ENCODE measurements at regions not wholly inside any gene's neighbourhood (a gene's known extent, or its start where the extent isn't known, plus 50 kb on each side); places are given as distances from the start of the nearest gene placed in this dataset.

DNA sequence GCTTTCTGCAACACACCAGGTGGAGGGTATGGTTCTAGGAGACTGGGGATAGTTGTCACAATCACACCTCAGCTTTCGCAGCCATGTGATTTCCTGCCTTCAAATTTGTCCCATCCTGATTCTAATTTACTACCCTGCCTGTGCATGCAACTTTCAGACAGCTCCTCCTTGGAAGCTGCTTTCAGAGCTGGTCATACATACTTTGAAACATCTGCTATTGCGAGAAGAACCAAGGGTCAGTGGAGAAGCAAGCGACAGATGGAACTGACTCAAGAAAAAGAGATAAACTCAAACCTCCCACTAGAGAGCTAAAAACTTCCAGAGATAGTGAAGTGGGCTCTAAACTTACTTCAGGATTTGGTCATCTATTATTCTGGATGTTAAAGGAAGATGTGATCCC, 381.7 kb upstream of the FGF13 start:
- Histone ChIP-seq H3K36me3 (ENCODE audit: control insufficient read depth, insufficient read depth, low read length) (no peaks in the 10 kb centered on the region), H3K27ac (ENCODE audit: low read length) (no peak overlapping the region), H3K4me1 (ENCODE audit: control insufficient read depth, insufficient read depth, low read length) (no peaks in the 10 kb centered on the region), H3K27me3 (ENCODE audit: control insufficient read depth, insufficient read depth, low read length) (no peaks in the 10 kb centered on the region), H3K4me3 (ENCODE audit: low read length) (no peak overlapping the region), H3K9me3 (ENCODE audit: control insufficient read depth, low read depth, low read length) (no peaks in the 10 kb centered on the region)
- no CpG with 5 or more reads among the region's 3 CpGs for WGBS (ENCODE audit: insufficient coverage, low lambda C conversion rate)
- no peak for DNase-seq

DNA sequence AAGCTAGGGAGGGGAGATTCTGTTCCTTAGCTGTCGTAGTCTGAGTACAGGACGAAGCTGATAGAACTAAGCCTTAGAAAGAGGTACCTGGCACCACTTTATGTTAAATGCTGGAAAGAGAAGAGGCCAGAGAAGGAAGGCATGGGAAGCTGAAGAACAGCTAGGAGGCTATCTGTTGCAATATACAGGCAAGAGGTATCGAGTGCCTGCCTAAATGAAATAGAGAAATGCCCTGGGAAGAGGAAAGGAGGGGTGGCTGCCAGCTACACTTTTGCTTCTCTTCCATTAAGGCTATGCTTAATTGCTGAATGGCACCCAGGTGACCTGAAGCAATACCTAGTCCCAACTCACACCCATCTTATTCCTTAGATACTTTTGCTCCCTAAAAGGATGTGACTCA, 380.4 kb upstream of the FGF13 start:
- no CpG with 5 or more reads among the region's 3 CpGs for WGBS (ENCODE audit: insufficient coverage, low lambda C conversion rate)
- Histone ChIP-seq H3K27ac (ENCODE audit: low read length) (no peak overlapping the region), H3K36me3 (ENCODE audit: control insufficient read depth, insufficient read depth, low read length) (no peaks in the 10 kb centered on the region), H3K27me3 (ENCODE audit: control insufficient read depth, insufficient read depth, low read length) (no peaks in the 10 kb centered on the region), H3K4me3 (ENCODE audit: low read length) (no peak overlapping the region), H3K9me3 (ENCODE audit: control insufficient read depth, low read depth, low read length) (no peaks in the 10 kb centered on the region), H3K4me1 (ENCODE audit: control insufficient read depth, insufficient read depth, low read length) (no peaks in the 10 kb centered on the region)
- no peak for DNase-seq

DNA sequence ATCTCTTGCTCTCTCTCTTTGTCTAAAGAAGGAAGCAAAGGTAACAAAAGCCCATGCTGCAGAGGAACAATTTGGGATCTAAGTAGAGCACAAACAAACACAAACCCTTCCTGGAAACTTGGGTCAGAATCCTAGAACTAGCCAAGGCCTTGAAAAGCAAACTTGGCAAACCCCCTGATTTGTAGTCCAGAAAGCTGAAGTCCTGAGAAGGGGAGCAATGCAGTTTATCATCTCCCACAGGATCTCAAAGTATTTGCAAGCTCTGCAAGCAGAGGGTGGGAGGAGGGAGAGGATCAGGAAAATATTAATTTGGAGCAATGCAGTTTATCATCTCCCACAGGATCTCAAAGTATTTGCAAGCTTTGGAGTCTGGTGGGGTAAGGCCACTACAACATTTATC, 379.5 kb upstream of the FGF13 start:
- H3K27me3 ChIP-seq (ENCODE audit: control insufficient read depth, insufficient read depth, low read length), result no peaks in the 10 kb centered on the region
- no peaks in the 10 kb centered on the region for H3K9me3 ChIP-seq (ENCODE audit: control insufficient read depth, low read depth, low read length)
- no peaks in the 10 kb centered on the region for H3K36me3 ChIP-seq (ENCODE audit: control insufficient read depth, insufficient read depth, low read length)
- no peak overlapping the region for H3K4me3 ChIP-seq (ENCODE audit: low read length)
- no peak for DNase-seq
- H3K4me1 ChIP-seq (ENCODE audit: control insufficient read depth, insufficient read depth, low read length), result no peaks in the 10 kb centered on the region
- no peak overlapping the region for H3K27ac ChIP-seq (ENCODE audit: low read length)

DNA sequence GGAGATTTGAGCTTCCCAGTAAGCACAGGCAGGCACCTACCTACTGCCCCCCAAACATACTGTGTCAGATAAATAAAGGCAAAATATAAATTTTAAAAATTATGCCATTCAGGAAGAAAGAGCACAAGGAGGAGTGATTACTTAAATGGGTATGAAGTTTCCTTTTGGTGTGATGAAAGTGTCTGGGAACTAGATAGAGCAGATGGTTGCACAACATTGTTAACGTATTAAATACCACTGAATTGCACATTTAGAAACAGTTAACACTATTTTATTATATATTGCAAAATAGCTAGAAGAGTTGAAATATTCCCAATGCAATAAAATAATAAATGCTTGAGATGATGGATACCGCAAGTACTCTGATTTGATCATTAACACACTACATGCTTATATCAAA, 374.7 kb upstream of the FGF13 start:
- H3K27me3 ChIP-seq (ENCODE audit: control insufficient read depth, insufficient read depth, low read length), result no peaks in the 10 kb centered on the region
- no peaks in the 10 kb centered on the region for H3K4me1 ChIP-seq (ENCODE audit: control insufficient read depth, insufficient read depth, low read length)
- DNase-seq, result no peak
- no peak overlapping the region for H3K27ac ChIP-seq (ENCODE audit: low read length)
- WGBS (ENCODE audit: insufficient coverage, low lambda C conversion rate), result no CpG with 5 or more reads among the region's 2 CpGs
- H3K4me3 ChIP-seq (ENCODE audit: low read length), result no peak overlapping the region
- H3K36me3 ChIP-seq (ENCODE audit: control insufficient read depth, insufficient read depth, low read length), result no peaks in the 10 kb centered on the region
- no peaks in the 10 kb centered on the region for H3K9me3 ChIP-seq (ENCODE audit: control insufficient read depth, low read depth, low read length)

DNA sequence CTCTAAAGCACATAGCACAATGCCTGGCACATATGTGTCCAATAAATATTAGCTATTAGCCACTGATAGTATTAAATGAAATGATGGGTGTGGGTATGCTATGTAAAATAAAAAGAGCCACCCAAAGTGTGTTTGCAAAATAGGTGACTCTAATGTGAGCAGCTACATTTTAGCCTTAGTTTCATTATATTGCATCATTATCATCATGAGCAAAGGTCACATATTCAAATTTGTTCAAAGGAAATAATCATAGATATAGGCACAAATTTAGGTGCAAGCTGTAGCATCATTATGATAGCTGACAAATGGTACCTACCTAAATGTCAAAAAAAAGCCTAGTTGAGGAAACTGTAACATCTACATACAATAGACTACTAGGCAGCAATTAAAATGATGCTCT, 373.9 kb upstream of the FGF13 start:
- Histone ChIP-seq H3K9me3 (ENCODE audit: control insufficient read depth, low read depth, low read length) (no peaks in the 10 kb centered on the region), H3K27ac (ENCODE audit: low read length) (no peak overlapping the region), H3K4me3 (ENCODE audit: low read length) (no peak overlapping the region), H3K27me3 (ENCODE audit: control insufficient read depth, insufficient read depth, low read length) (no peaks in the 10 kb centered on the region), H3K36me3 (ENCODE audit: control insufficient read depth, insufficient read depth, low read length) (no peaks in the 10 kb centered on the region), H3K4me1 (ENCODE audit: control insufficient read depth, insufficient read depth, low read length) (no peaks in the 10 kb centered on the region)
- DNase-seq, result no peak

DNA sequence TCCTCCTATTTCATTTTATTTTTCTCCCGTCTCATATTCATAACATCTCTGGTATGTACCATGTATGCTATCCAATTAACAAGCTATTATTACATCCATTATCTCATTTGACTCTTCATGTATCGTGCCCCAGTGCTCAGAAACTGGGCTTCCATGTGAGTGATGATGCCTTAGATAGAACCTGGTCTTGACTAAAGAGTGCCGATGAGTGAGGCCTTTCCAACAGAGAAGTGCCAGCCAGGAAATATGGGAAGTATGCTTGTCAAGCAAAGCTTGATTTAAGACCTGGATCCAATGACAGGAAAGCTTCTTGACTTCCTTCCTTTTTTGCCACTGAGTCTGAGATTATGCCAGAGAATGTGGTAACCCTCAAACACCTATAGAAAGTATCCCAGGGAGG, 371.7 kb upstream of the FGF13 start:
- H3K27ac ChIP-seq (ENCODE audit: low read length), result no peak overlapping the region
- H3K4me3 ChIP-seq (ENCODE audit: low read length), result no peak overlapping the region
- no peaks in the 10 kb centered on the region for H3K9me3 ChIP-seq (ENCODE audit: control insufficient read depth, low read depth, low read length)
- H3K4me1 ChIP-seq (ENCODE audit: control insufficient read depth, insufficient read depth, low read length), result no peaks in the 10 kb centered on the region
- 100% methylated on average over 1 of the region's 3 CpGs for WGBS (ENCODE audit: insufficient coverage, low lambda C conversion rate)
- no peaks in the 10 kb centered on the region for H3K36me3 ChIP-seq (ENCODE audit: control insufficient read depth, insufficient read depth, low read length)
- DNase-seq, result no peak
- H3K27me3 ChIP-seq (ENCODE audit: control insufficient read depth, insufficient read depth, low read length), result no peaks in the 10 kb centered on the region

DNA sequence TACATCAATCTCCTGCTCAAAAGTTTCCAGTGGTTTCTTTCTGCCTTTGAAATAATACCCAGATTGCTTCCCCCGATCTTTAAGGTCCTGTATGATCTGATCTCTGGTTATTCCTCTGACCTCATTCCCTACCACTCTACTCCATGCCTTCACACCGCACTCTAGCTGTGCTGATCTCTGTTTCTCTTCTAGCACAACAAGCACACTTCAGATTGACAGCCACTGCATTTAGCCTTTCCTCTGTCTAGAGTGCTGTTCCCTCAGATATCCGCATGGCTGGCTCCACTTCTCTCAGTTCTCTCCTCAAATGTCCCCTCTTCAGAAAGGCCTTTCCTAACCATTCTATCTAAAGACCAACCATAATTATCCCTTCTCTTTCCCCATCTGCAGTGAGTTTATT, 370.4 kb upstream of the FGF13 start:
- H3K27me3 ChIP-seq (ENCODE audit: control insufficient read depth, insufficient read depth, low read length), result no peaks in the 10 kb centered on the region
- H3K4me3 ChIP-seq (ENCODE audit: low read length), result no peak overlapping the region
- H3K36me3 ChIP-seq (ENCODE audit: control insufficient read depth, insufficient read depth, low read length), result no peaks in the 10 kb centered on the region
- no peaks in the 10 kb centered on the region for H3K4me1 ChIP-seq (ENCODE audit: control insufficient read depth, insufficient read depth, low read length)
- no peaks in the 10 kb centered on the region for H3K9me3 ChIP-seq (ENCODE audit: control insufficient read depth, low read depth, low read length)
- no CpG with 5 or more reads among the region's 3 CpGs for WGBS (ENCODE audit: insufficient coverage, low lambda C conversion rate)
- no peak for DNase-seq
- H3K27ac ChIP-seq (ENCODE audit: low read length), result no peak overlapping the region

DNA sequence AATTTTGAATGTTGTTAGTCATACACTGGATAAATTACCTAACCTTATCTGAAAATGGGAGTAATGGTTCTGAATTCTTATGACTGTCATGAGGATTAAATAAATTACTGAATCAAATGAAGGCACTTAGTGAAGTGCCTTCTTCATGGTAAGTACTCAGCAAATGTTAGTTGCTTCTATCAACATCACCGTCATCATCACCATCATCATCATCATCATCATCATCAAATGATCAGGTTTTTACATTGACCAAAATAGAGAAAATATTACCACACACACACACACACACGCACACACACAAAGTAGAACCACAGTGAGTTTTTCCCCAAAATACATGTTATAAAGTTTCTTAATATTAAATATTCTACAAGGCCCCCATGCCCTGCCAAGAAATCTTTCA, 368.3 kb upstream of the FGF13 start:
- no CpG with 5 or more reads among the region's 2 CpGs for WGBS (ENCODE audit: insufficient coverage, low lambda C conversion rate)
- Histone ChIP-seq H3K36me3 (ENCODE audit: control insufficient read depth, insufficient read depth, low read length) (no peaks in the 10 kb centered on the region), H3K4me1 (ENCODE audit: control insufficient read depth, insufficient read depth, low read length) (no peaks in the 10 kb centered on the region), H3K27me3 (ENCODE audit: control insufficient read depth, insufficient read depth, low read length) (no peaks in the 10 kb centered on the region), H3K9me3 (ENCODE audit: control insufficient read depth, low read depth, low read length) (no peaks in the 10 kb centered on the region), H3K27ac (ENCODE audit: low read length) (no peak overlapping the region), H3K4me3 (ENCODE audit: low read length) (no peak overlapping the region)
- DNase-seq, result no peak

DNA sequence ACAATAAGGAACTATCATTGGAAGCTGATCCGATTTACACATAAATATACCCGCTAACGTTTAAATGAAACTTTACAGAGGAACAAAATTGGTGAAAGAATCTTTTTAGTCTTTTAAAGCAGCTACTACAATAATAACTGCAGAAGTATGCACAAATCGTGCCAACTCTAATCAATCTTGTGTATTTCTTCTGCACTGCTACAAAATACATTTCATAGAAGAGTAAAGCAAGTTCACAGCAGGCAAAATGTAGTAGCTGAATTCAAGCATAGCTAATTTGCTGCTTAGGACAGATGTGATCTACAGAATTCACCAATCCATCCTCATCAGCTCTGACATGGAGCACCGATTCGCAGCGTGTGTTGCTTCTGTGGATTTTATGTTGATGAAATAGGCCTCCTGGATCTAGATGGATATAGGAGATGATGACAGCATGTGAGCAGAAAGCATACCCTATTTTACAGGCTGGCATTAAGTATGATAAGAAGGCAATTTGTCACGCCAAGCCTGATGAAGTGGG, 367.3 kb upstream of the FGF13 start:
- no peaks in the 10 kb centered on the region for H3K27me3 ChIP-seq (ENCODE audit: control insufficient read depth, insufficient read depth, low read length)
- no peaks in the 10 kb centered on the region for H3K36me3 ChIP-seq (ENCODE audit: control insufficient read depth, insufficient read depth, low read length)
- H3K27ac ChIP-seq (ENCODE audit: low read length), result no peak overlapping the region
- no peaks in the 10 kb centered on the region for H3K4me1 ChIP-seq (ENCODE audit: control insufficient read depth, insufficient read depth, low read length)
- no peaks in the 10 kb centered on the region for H3K9me3 ChIP-seq (ENCODE audit: control insufficient read depth, low read depth, low read length)
- no peak overlapping the region for H3K4me3 ChIP-seq (ENCODE audit: low read length)
- no CpG with 5 or more reads among the region's 8 CpGs for WGBS (ENCODE audit: insufficient coverage, low lambda C conversion rate)
- DNase-seq, result no peak

DNA sequence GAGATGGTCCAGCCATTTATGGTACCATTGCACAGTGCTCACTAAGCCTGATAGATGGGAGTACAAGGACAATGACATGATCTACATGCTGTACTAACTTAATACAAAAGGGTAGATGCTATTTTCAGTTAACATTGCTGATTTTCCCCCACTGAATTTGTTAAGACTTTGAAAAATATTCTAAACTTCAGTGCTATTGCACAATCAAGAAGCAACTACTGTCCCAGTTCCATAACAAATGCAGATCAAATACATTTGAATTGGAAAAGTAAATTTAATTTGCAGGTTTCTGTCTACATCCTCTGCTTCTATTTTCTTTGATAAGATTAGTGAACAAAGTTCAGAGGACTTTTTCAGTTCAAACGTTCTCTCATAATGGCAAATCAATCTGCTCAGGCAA, 366.8 kb upstream of the FGF13 start:
- no peak for DNase-seq
- Histone ChIP-seq H3K36me3 (ENCODE audit: control insufficient read depth, insufficient read depth, low read length) (no peaks in the 10 kb centered on the region), H3K27ac (ENCODE audit: low read length) (no peak overlapping the region), H3K27me3 (ENCODE audit: control insufficient read depth, insufficient read depth, low read length) (no peaks in the 10 kb centered on the region), H3K9me3 (ENCODE audit: control insufficient read depth, low read depth, low read length) (no peaks in the 10 kb centered on the region), H3K4me1 (ENCODE audit: control insufficient read depth, insufficient read depth, low read length) (no peaks in the 10 kb centered on the region), H3K4me3 (ENCODE audit: low read length) (no peak overlapping the region)
- no CpG with 5 or more reads among the region's 1 CpG for WGBS (ENCODE audit: insufficient coverage, low lambda C conversion rate)

DNA sequence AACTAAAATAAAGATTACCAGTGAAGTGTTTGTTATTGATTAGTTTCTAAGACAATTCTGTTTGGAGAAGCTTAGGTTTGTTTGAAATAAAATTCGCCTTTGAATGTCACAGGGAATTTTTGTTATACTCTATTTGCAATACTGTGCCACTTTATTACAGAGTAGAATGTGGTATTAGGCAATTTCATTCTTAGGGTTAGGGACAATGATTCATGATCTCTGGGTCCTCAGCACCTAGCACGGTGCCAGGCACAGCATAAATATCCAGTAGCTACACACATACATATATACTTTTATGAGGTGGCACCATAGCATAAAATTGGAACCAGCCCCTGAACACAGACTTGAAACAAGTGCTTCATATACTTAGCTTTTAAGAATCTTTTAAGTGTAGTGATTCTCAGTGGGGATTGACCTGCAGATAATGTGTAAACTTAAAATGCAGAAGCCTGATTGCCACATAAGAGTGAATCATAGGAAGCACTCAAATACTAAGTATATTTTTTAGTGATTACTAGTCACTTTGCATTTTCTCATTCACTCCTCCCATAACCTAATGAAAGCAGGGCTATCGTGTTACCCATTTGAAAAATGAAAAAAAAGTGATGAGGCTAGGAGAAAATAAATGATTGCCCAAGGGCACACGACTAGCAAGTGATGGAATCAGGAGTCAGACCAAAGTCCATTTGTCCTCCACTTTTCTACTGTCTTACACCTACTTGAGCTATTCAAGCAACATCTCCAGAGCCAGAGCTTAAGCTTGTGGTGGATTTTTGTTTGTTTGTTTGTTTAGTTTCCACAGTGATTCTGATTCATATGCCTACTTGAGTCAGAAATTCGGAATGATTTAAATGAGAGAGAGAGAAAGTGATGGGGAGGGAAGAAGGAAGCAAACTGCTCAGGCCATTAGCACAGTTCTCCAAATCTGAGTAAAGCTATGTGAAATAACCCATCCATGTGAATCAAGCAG, 366.0 kb upstream of the FGF13 start:
- Histone ChIP-seq H3K4me3 (ENCODE audit: low read length) (no peak overlapping the region), H3K27me3 (ENCODE audit: control insufficient read depth, insufficient read depth, low read length) (no peaks in the 10 kb centered on the region), H3K4me1 (ENCODE audit: control insufficient read depth, insufficient read depth, low read length) (no peaks in the 10 kb centered on the region), H3K36me3 (ENCODE audit: control insufficient read depth, insufficient read depth, low read length) (no peaks in the 10 kb centered on the region), H3K9me3 (ENCODE audit: control insufficient read depth, low read depth, low read length) (no peaks in the 10 kb centered on the region), H3K27ac (ENCODE audit: low read length) (no peak overlapping the region)
- 80% methylated on average over 2 of the region's 5 CpGs for WGBS (ENCODE audit: insufficient coverage, low lambda C conversion rate)
- DNase-seq, result no peak

Measured in large intestine (tissue), 3 donors.